NCI-H748 (cell line): ENCODE measurements at regions not wholly inside any gene's neighbourhood (a gene's known extent, or its start where the extent isn't known, plus 50 kb on each side); places are given as distances from the start of the nearest gene placed in this dataset.
A peak's percentile ranks its signal among the peaks of the same experiment; 100 is the strongest.

Experiments used
- DNase-seq: peaks from one replicate; lab custom pipeline; 2025; ENCODE audit not compliant: unreplicated experiment; lab: John Stamatoyannopoulos, UW

- no peak for DNase-seq
Observed at GRCh38 chr13:103168901-103169508, 102.8 kb upstream of the SLC10A2 start.

- peak; percentile 44 for DNase-seq
Observed at GRCh38 chr13:103164251-103164650, 98.0 kb upstream of the SLC10A2 start.

- no peak for DNase-seq
Observed at GRCh38 chr13:103161476-103161875, 95.3 kb upstream of the SLC10A2 start.

DNA sequence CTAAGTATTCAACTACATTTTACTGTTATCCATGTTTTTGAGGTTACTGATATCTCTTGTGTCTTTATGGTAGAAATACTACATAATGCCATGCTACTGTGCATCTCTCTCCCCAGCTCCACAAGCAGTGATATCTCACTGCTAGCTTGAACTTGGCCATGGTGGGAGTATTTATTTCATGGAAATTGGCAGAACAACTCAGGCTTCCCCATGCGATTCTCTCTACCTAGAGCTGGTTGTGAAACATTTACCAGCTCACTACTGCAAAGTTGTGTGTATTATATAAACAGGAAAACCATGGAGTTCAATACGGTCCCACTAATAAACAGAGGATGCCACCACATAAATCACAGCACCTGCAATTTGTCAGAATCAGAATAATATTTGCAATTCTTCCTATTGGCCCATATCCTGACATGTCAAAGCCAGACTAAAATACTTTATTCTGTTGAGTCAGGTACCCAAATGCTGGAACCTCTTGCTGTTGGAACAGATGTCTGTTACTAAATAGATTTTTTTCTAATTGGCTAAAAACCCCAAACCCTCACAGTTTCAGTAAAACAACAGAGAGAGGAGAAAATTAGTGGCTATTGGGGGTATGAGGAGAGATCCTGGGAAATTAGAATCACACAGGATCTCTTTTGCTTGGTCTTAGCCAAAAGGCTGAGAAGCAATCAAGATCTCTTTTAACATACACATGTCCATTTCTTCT lies 91.4 kb upstream of the SLC10A2 start:
- no peak for DNase-seq

DNA sequence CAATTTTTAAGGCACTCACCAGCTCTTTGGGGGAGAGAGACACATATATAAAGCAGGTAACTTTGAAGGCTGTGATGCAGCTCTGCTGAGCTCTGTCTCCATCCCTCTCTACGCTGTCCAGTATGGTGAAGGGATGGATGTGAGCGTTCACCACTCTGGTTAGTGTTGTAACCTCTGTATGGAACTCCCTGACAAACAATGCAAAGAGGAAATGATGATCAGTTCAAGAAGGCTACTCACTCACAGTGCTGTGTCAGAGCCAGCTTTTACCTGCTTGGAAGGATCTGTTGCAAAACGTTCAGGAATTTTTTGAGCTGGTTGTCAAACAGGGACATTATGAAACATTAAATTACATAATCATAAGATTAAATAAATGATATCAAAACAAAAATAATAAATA lies 90.8 kb upstream of the SLC10A2 start:
- DNase-seq, result no peak

DNA sequence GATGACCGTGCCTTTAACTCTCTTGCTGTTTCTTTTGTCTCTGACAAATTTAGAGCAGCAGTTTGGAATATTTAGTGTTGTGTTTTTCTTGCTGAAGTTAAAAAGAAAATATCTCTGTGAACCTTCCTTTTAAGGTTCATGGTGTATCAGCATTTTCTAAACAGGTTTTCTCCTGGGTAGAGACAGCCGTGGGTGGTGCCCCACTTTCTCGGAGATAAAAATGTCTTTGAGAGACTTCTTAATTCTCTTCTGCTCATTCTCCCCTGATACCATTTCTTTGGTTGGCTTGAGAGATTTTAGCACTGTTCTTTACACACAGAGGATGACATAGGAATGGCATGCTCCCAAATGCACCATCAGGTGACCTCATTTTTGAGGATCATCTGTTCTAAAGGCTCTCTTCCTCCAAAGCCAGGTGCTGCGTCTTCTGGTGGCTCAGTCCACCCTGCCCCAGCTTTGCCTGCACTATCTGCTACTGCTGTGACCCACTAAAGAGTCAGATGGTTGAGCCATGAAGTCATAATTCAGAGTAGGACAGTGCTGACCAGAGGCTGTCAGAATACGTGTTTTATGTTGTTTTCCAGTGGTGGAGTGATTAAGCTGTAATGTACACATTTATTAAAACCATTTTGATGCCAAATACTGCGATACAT lies 90.3 kb upstream of the SLC10A2 start:
- no peak for DNase-seq

- DNase-seq, result no peak
Observed at GRCh38 chr13:103153466-103153865, 87.2 kb upstream of the SLC10A2 start.

DNA sequence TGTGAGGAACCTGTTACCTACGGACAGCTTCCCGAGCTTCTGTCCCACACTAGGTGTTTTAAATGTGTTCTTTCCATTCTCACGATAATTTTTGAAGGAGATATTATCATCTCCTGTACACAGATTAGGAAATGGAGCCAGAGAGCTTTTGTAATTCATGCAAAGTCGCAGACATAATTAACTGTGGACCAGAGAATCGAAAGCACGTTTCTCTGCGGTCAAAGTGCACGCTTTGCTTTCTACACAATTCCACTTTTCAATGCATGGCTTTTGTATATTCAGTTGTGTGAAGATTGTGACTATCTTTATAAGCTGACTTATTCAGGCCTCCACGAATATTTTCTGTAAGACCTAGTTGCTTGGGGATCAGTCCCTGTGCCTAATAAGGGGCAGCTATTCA lies 81.7 kb upstream of the SLC10A2 start:
- no peak for DNase-seq

DNA sequence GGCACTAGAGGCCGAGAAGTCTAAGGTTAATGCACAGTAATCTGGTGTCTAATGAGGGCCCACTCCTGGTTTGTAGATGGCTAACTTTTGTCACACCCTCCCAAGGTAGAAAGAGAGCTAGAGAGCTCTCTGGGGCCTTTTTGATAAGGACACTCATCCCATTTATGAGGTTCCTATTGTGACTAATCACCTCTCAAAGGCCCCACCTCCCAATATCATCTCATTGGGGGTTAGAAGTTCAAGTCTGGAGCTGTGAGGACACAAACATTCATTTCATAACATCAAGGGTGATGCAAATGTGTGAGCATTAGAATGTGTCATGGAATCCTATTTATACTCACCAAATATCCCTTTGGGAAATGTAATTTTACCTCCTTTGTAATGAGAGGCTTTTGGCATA lies 79.2 kb upstream of the SLC10A2 start:
- DNase-seq, result no peak

DNA sequence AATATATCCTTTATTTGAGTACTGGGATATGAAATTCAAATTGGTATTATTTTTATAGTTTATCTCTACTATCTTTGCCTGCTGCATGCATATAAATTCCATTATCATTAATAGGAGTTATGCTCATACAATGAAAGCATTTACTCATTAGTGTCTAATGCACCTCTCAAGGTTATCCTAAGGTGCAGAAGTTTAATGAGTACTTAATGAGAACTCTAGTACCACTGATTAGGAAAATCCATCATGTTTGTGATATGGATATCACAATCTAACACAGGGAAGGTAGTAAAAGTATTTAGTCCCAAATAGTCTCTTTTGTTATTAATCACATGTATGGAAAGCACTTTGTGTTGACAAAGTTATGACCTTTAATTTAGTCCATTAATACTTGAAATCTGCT lies 77.2 kb upstream of the SLC10A2 start:
- DNase-seq, result no peak

DNA sequence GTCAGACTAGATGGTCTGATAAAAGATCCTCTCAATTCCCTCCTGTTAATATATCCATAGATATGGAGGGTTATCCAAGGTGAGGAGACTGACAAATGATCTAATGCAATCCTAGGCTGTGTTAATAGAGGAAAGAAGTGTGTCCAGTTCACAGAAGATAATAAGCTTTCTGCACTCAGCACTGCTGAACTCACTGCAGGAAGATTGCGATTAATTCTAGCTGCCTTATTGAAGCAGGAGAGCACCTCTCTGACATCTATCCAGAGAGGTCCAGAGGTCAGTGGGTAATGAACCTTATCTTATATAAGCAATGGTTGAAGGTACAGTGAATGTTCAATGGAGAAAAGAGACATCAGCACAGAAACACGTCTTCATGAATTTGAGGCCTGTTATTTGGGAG lies 75.9 kb upstream of the SLC10A2 start:
- no peak for DNase-seq

DNA sequence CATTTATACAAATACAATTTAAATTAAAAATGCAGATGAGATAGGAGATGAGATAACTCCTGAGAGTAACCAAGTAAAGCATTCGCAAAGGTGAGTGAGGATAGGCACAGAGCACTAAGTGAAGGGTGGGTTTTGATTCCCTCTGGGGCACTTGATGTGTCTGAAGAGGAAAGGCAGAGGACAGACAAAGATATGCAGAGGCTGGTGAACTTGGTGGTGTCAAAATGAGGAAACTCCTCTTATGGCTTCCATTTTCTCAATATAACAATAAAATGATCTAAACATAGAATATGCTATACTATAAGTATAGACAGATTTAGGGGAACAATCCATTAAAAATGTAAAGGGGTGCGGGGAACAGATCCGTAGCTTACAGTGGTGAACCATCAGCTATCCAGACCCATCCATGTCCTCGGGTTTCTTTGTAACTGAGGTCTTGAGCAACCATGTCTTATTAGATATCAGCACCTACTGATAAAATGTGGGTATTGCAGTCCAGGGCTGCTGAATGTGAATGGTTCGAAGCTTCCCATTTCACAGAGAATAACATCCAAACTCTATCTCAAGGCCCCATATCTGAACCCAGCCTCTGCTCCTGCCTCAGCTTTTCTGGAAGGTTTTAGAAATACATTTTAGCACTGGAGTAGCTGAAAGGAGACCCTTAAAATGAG lies 73.9 kb upstream of the SLC10A2 start:
- DNase-seq, result peak; percentile 38

GRCh38 chr13:103134271-103134670 lies 68.1 kb upstream of the SLC10A2 start:
- no peak for DNase-seq

GRCh38 chr13:103133556-103133955 lies 67.3 kb upstream of the SLC10A2 start:
- DNase-seq, result no peak

GRCh38 chr13:103130681-103131210 lies 64.5 kb upstream of the SLC10A2 start:
- DNase-seq, result no peak

- no peak for DNase-seq
Observed at GRCh38 chr13:103130146-103130545, 63.9 kb upstream of the SLC10A2 start.
